Trophoblast cell (in vitro differentiated cells and primary cell): ENCODE measurements at regions not wholly inside any gene's neighbourhood (a gene's known extent, or its start where the extent isn't known, plus 50 kb on each side); places are given as distances from the start of the nearest gene placed in this dataset.

Experiments
- DNase-seq, 2 donors: peaks; one replicate each; pipeline ENCODE4 v3.0.0-alpha.2; 2016
- H2AFZ ChIP-seq: 2 replicates; pipeline ENCODE4 v1.6.1; 2013; ENCODE audit warnings: low read length, moderate library complexity, mild to moderate bottlenecking; ENCODE audit not compliant: insufficient read depth, poor library complexity
- H2AK5ac ChIP-seq: 2 replicates; pipeline ENCODE4 v1.6.1; 2013; ENCODE audit warnings: mild to moderate bottlenecking, low read length
- H2BK120ac ChIP-seq: 2 replicates; pipeline ENCODE4 v1.6.1; 2013; ENCODE audit warnings: low read length, mild to moderate bottlenecking, moderate library complexity; ENCODE audit not compliant: insufficient read depth, poor library complexity
- H2BK12ac ChIP-seq: 2 replicates; pipeline ENCODE4 v1.6.1; 2013; ENCODE audit warnings: mild to moderate bottlenecking, low read length, moderate library complexity
- H2BK5ac ChIP-seq: 2 replicates; pipeline ENCODE4 v1.6.1; 2013; ENCODE audit warnings: low read length, low read depth, moderate library complexity, mild to moderate bottlenecking; ENCODE audit not compliant: poor library complexity
- H3K14ac ChIP-seq: 2 replicates; pipeline ENCODE4 v1.6.1; 2013; ENCODE audit warnings: mild to moderate bottlenecking, low read length
- H3K18ac ChIP-seq: 2 replicates; pipeline ENCODE4 v1.6.1; 2013; ENCODE audit warnings: mild to moderate bottlenecking, low read length
- H3K23ac ChIP-seq: 2 replicates; pipeline ENCODE4 v1.6.1; 2013; ENCODE audit warnings: low read length
- H3K27ac ChIP-seq: 2 replicates; pipeline ENCODE4 v1.5.1; 2013; ENCODE audit warnings: low read depth, mild to moderate bottlenecking, inconsistent platforms, low read length, moderate library complexity
- H3K27me3 ChIP-seq: 2 replicates; pipeline ENCODE4 v1.6.1; 2013; ENCODE audit warnings: inconsistent platforms, mild to moderate bottlenecking, low read length, moderate library complexity; ENCODE audit not compliant: insufficient read depth
- H3K36me3 ChIP-seq, 2 experiments: 1 replicate in 1 of 2; 2 replicates in 1 of 2; pipeline ENCODE4 v1.6.1; 2013; ENCODE audit warnings: low read length in 2 of 2, mild to moderate bottlenecking in 2 of 2, moderate library complexity in 1 of 2; ENCODE audit not compliant: insufficient read depth in 2 of 2, control insufficient read depth in 1 of 2
- H3K4ac ChIP-seq: 2 replicates; pipeline ENCODE4 v1.6.1; 2013; ENCODE audit warnings: low read depth, mild to moderate bottlenecking, low read length, moderate library complexity
- H3K4me1 ChIP-seq, 2 experiments: 1 replicate in 1 of 2; 2 replicates in 1 of 2; pipeline ENCODE4 v1.6.1; 2013; ENCODE audit warnings: low read length in 2 of 2, mild to moderate bottlenecking in 2 of 2, moderate library complexity in 1 of 2; ENCODE audit not compliant: insufficient read depth in 2 of 2, control insufficient read depth in 1 of 2
- H3K4me2 ChIP-seq: 2 replicates; pipeline ENCODE4 v1.6.1; 2013; ENCODE audit warnings: inconsistent platforms, mild to moderate bottlenecking, low read length, moderate library complexity
- H3K4me3 ChIP-seq: 2 replicates; pipeline ENCODE4 v1.5.1; 2013; ENCODE audit warnings: mild to moderate bottlenecking, low read depth, low read length, inconsistent platforms
- H3K79me1 ChIP-seq: one replicate; pipeline ENCODE4 v1.6.1; 2013; ENCODE audit warnings: low read length
- H3K79me2 ChIP-seq: 2 replicates; pipeline ENCODE4 v1.6.1; 2013; ENCODE audit warnings: low read length, mild to moderate bottlenecking; ENCODE audit not compliant: control insufficient read depth, insufficient read depth, poor library complexity
- H3K9ac ChIP-seq: 2 replicates; pipeline ENCODE4 v1.6.1; 2013; ENCODE audit warnings: mild to moderate bottlenecking, low read length
- H3K9me3 ChIP-seq: 2 replicates; pipeline ENCODE4 v1.6.1; 2013; ENCODE audit warnings: low read depth, mild to moderate bottlenecking, control low read depth, inconsistent platforms, low read length; ENCODE audit not compliant: insufficient read depth
- H4K12ac ChIP-seq: 2 replicates; pipeline ENCODE4 v1.6.1; 2013; ENCODE audit warnings: low read depth, mild to moderate bottlenecking, low read length, moderate library complexity
- H4K8ac ChIP-seq: 2 replicates; pipeline ENCODE4 v1.6.1; 2013; ENCODE audit warnings: low read depth, mild to moderate bottlenecking, low read length, moderate library complexity
- H4K91ac ChIP-seq: one replicate; pipeline ENCODE4 v1.6.1; 2013; ENCODE audit warnings: low read depth, mild to moderate bottlenecking, low read length, moderate library complexity
- WGBS: extraction: QIAGEN DNeasy Blood & Tissue Kit; methylation state at CpG from one replicate; pipeline ENCODE4 v1.1.7; 2013; ENCODE audit warnings: missing lambda C conversion rate; ENCODE audit not compliant: insufficient read length, insufficient coverage; ENCODE audit errors: extremely low coverage; 5-methylcytosine and 5-hydroxymethylcytosine counted together

- no peaks in the 10 kb centered on the region for H3K79me2 ChIP-seq
- no peak overlapping the region for H4K91ac ChIP-seq
- H2BK120ac ChIP-seq = no peak overlapping the region
- H3K79me1 ChIP-seq = no peaks in the 10 kb centered on the region
- no peak overlapping the region for H2AFZ ChIP-seq
- no peak overlapping the region for H2BK5ac ChIP-seq
- H4K8ac ChIP-seq = no peak overlapping the region
- H3K27ac ChIP-seq = no peak overlapping the region
- WGBS = no CpG with 5 or more reads among the region's 2 CpGs
- H3K27me3 ChIP-seq = no peaks in the 10 kb centered on the region
- no peak overlapping the region for H3K23ac ChIP-seq
- no peak overlapping the region for H4K12ac ChIP-seq
- H3K36me3 ChIP-seq = no peaks in the 10 kb centered on the region
- H2AK5ac ChIP-seq = no peak overlapping the region
- peak; percentile 68 to 89 for DNase-seq
- no peaks in the 10 kb centered on the region for H3K9me3 ChIP-seq
- no peak overlapping the region for H3K4ac ChIP-seq
- no peak overlapping the region for H2BK12ac ChIP-seq
- no peak overlapping the region for H3K18ac ChIP-seq
- no peak overlapping the region for H3K14ac ChIP-seq
- no peak overlapping the region for H3K9ac ChIP-seq
- no peak overlapping the region for H3K4me2 ChIP-seq
- no peak overlapping the region for H3K4me3 ChIP-seq
- H3K4me1 ChIP-seq = no peaks in the 10 kb centered on the region
These were observed 263.6 kb upstream of the CRY1 start for GRCh38 chr12:107356937-107357295.

DNA sequence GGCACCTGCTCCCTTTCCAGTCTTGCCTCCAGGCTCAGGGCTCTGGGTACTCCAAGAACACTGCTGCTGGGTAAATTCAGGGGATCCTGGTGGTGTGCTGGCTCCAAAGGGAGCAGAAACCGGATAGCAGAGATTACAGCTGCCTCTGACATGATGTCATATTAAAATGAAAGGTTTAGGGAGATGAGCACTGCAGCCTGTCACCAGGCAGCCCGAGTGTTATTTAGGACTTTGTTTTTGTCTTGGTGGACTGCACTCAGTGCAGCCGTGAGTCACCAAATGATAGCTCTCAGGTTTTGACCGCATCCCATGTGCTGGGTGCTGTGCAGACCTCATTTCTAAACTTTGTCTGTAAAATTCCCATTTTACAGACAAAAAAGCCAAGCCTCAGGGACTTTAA lies 266.0 kb upstream of the CRY1 start:
- H3K27ac ChIP-seq = no peak overlapping the region
- no peak overlapping the region for H3K4ac ChIP-seq
- no peak overlapping the region for H4K91ac ChIP-seq
- no peak overlapping the region for H2AK5ac ChIP-seq
- no peaks in the 10 kb centered on the region for H3K36me3 ChIP-seq
- H2AFZ ChIP-seq = no peak overlapping the region
- H2BK5ac ChIP-seq = no peak overlapping the region
- no peaks in the 10 kb centered on the region for H3K79me1 ChIP-seq
- no peak overlapping the region for H3K18ac ChIP-seq
- no peak overlapping the region for H3K9ac ChIP-seq
- DNase-seq = peak in 1 of 2 donors; percentile 24
- no peaks in the 10 kb centered on the region for H3K9me3 ChIP-seq
- no peak overlapping the region for H2BK120ac ChIP-seq
- H2BK12ac ChIP-seq = no peak overlapping the region
- no peak overlapping the region for H3K23ac ChIP-seq
- no peak overlapping the region for H3K4me2 ChIP-seq
- H3K14ac ChIP-seq = no peak overlapping the region
- no peak overlapping the region for H4K12ac ChIP-seq
- no peak overlapping the region for H4K8ac ChIP-seq
- no peaks in the 10 kb centered on the region for H3K4me1 ChIP-seq
- H3K79me2 ChIP-seq = no peaks in the 10 kb centered on the region
- WGBS = no CpG with 5 or more reads among the region's 4 CpGs
- H3K27me3 ChIP-seq = no peaks in the 10 kb centered on the region
- no peak overlapping the region for H3K4me3 ChIP-seq

DNA sequence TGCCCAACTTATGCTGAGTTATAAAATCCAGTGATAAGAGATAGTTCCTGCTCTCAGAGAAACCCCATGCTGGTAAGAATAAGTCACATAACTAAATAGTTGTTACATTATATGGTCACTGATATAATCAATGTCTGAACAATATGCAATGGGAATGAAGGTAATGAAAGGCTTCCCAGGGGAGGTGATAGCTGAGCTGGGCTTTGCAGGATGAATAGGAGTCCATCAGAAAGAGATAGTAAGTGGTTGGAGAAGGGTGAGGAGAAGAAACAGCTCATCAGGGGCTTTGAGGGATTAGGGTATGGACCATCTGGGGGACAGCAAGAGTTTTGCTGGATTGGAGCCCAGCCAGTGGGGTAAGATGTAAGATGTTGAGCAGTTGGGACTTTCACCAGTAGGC lies 266.7 kb upstream of the CRY1 start:
- no peaks in the 10 kb centered on the region for H3K36me3 ChIP-seq
- no peak overlapping the region for H3K4me3 ChIP-seq
- peak in 1 of 2 donors; percentile 2 for DNase-seq
- H2BK120ac ChIP-seq = no peak overlapping the region
- H4K12ac ChIP-seq = no peak overlapping the region
- H4K8ac ChIP-seq = no peak overlapping the region
- no peaks in the 10 kb centered on the region for H3K4me1 ChIP-seq
- H2BK12ac ChIP-seq = no peak overlapping the region
- no peaks in the 10 kb centered on the region for H3K79me2 ChIP-seq
- H3K23ac ChIP-seq = no peak overlapping the region
- no peaks in the 10 kb centered on the region for H3K27me3 ChIP-seq
- H3K9ac ChIP-seq = no peak overlapping the region
- H3K27ac ChIP-seq = no peak overlapping the region
- no peak overlapping the region for H2AK5ac ChIP-seq
- no peak overlapping the region for H2AFZ ChIP-seq
- H3K18ac ChIP-seq = no peak overlapping the region
- no peaks in the 10 kb centered on the region for H3K79me1 ChIP-seq
- no peaks in the 10 kb centered on the region for H3K9me3 ChIP-seq
- H3K14ac ChIP-seq = no peak overlapping the region
- no peak overlapping the region for H2BK5ac ChIP-seq
- H4K91ac ChIP-seq = no peak overlapping the region
- H3K4ac ChIP-seq = no peak overlapping the region
- H3K4me2 ChIP-seq = no peak overlapping the region

GRCh38 chr12:107360482-107360881 lies 267.1 kb upstream of the CRY1 start:
- Histone ChIP-seq H4K91ac (no peak overlapping the region), H3K23ac (no peak overlapping the region), H3K18ac (no peak overlapping the region), H3K4me2 (no peak overlapping the region), H3K36me3 (no peaks in the 10 kb centered on the region), H4K12ac (no peak overlapping the region), H3K4me3 (no peak overlapping the region), H3K4ac (no peak overlapping the region), H2AK5ac (no peak overlapping the region), H2BK5ac (no peak overlapping the region), H2AFZ (no peak overlapping the region), H3K14ac (no peak overlapping the region), H3K9me3 (no peaks in the 10 kb centered on the region), H3K9ac (no peak overlapping the region), H3K27ac (no peak overlapping the region), H2BK120ac (no peak overlapping the region), H3K27me3 (no peaks in the 10 kb centered on the region), H4K8ac (no peak overlapping the region), H3K79me2 (no peaks in the 10 kb centered on the region), H3K79me1 (no peaks in the 10 kb centered on the region), H3K4me1 (no peaks in the 10 kb centered on the region), H2BK12ac (no peak overlapping the region)
- no CpG with 5 or more reads among the region's 2 CpGs for WGBS
- DNase-seq = no peak

GRCh38 chr12:107361970-107362369 lies 268.6 kb upstream of the CRY1 start:
- Histone ChIP-seq H3K14ac (no peak overlapping the region), H3K23ac (no peak overlapping the region), H2AFZ (no peak overlapping the region), H2BK5ac (no peak overlapping the region), H4K91ac (no peak overlapping the region), H3K79me2 (no peaks in the 10 kb centered on the region), H3K9ac (no peak overlapping the region), H3K4me2 (no peak overlapping the region), H2BK120ac (no peak overlapping the region), H2AK5ac (no peak overlapping the region), H2BK12ac (no peak overlapping the region), H3K4me1 (no peaks in the 10 kb centered on the region), H3K4ac (no peak overlapping the region), H3K27me3 (no peaks in the 10 kb centered on the region), H4K8ac (no peak overlapping the region), H3K27ac (no peak overlapping the region), H3K18ac (no peak overlapping the region), H3K36me3 (no peaks in the 10 kb centered on the region), H3K4me3 (no peak overlapping the region), H3K79me1 (no peaks in the 10 kb centered on the region), H4K12ac (no peak overlapping the region), H3K9me3 (no peaks in the 10 kb centered on the region)
- no peak for DNase-seq
- no CpG with 5 or more reads among the region's 2 CpGs for WGBS
